Brain microvascular endothelial cell (primary cell): ENCODE measurements at regions not wholly inside any gene's neighbourhood (a gene's known extent, or its start where the extent isn't known, plus 50 kb on each side); places are given as distances from the start of the nearest gene placed in this dataset.

ENCODE experiments used
- DNase-seq: peaks from one replicate; pipeline ENCODE4 v3.0.0-alpha.2; 2020
- H3K27ac ChIP-seq: fragments of 250-450 bp; sonication (Bioruptor Pico); 2 replicates; pipeline ENCODE4 v1.5.1; 2020; ENCODE audit warnings: mild to moderate bottlenecking, moderate library complexity
- H3K27me3 ChIP-seq: fragments of 250-450 bp; sonication (Bioruptor Pico); replicated peaks from 2 replicates; pipeline ENCODE4 v1.5.1; 2020; ENCODE audit warnings: mild to moderate bottlenecking
- H3K36me3 ChIP-seq: fragments of 250-450 bp; sonication (Bioruptor Pico); replicated peaks from 2 replicates; pipeline ENCODE4 v1.5.1; 2020; ENCODE audit warnings: mild to moderate bottlenecking
- H3K4me3 ChIP-seq: 2 replicates; pipeline ENCODE4 v1.5.1; 2011; ENCODE audit warnings: low read depth, mild to moderate bottlenecking, control low read depth, low read length, moderate library complexity
- CTCF ChIP-seq: IDR thresholded peaks from 2 replicates; pipeline ENCODE4 v1.5.1; 2011; ENCODE audit warnings: low read depth, mild to moderate bottlenecking, moderate library complexity, low read length, control low read depth, inconsistent platforms; ENCODE audit errors: missing control alignments
- in situ Hi-C: cut with HindIII; loops from 2 replicates; pipeline ENCODE4 v1.10.0; 2017; ENCODE audit warnings: low sequenced_read_pairs, low pct_ligation_motif_present

- DNase-seq = no peak
- Histone ChIP-seq H3K36me3 (no peaks in the 10 kb centered on the region), H3K27me3 (no peaks in the 10 kb centered on the region), H3K27ac (no peak overlapping the region), H3K4me3 (no peak overlapping the region)
- in situ Hi-C loops = no loop called here
- no peak for TF ChIP-seq CTCF
Observed at GRCh38 chr2:71772510-71773172, 319.3 kb downstream of the DYSF start.

GRCh38 chr2:71767663-71768062, 314.3 kb downstream of the DYSF start:
- DNase-seq = no peak
- Histone ChIP-seq H3K27me3 (no peaks in the 10 kb centered on the region), H3K4me3 (no peak overlapping the region), H3K36me3 (no peaks in the 10 kb centered on the region), H3K27ac (no peak overlapping the region)
- in situ Hi-C loops = no loop called here
- no peak for TF ChIP-seq CTCF

GRCh38 chr2:71759060-71759459, 305.7 kb downstream of the DYSF start:
- DNase-seq = peak; percentile 86
- Histone ChIP-seq H3K27ac (peak overlapping the region; percentile 78), H3K36me3 (no peaks in the 10 kb centered on the region), H3K27me3 (no peaks in the 10 kb centered on the region), H3K4me3 (no peak overlapping the region)
- no peak for TF ChIP-seq CTCF
- in situ Hi-C loops = no loop called here

GRCh38 chr2:71757351-71757750, 304.0 kb downstream of the DYSF start:
- H3K27me3 ChIP-seq = no peaks in the 10 kb centered on the region
- H3K36me3 ChIP-seq = no peaks in the 10 kb centered on the region
- in situ Hi-C loops = no loop called here
- no peak overlapping the region for H3K27ac ChIP-seq
- DNase-seq = no peak
- H3K4me3 ChIP-seq = no peak overlapping the region
- no peak for TF ChIP-seq CTCF

GRCh38 chr2:71756280-71756906, 303.0 kb downstream of the DYSF start:
- no peak for TF ChIP-seq CTCF
- no peaks in the 10 kb centered on the region for H3K36me3 ChIP-seq
- no peaks in the 10 kb centered on the region for H3K27me3 ChIP-seq
- in situ Hi-C loops = no loop called here
- H3K27ac ChIP-seq = no peak overlapping the region
- peak; percentile 45 for DNase-seq
- H3K4me3 ChIP-seq = no peak overlapping the region

- H3K27ac ChIP-seq = no peak overlapping the region
- H3K36me3 ChIP-seq = no peaks in the 10 kb centered on the region
- H3K27me3 ChIP-seq = no peaks in the 10 kb centered on the region
- in situ Hi-C loops = no loop called here
- no peak for TF ChIP-seq CTCF
- no peak for DNase-seq
- no peak overlapping the region for H3K4me3 ChIP-seq
Observed at GRCh38 chr2:71751590-71751989, 298.2 kb downstream of the DYSF start.
